ENCODE measurements at regions not wholly inside any gene's neighbourhood (a gene's known extent, or its start where the extent isn't known, plus 50 kb on each side); places are given as distances from the start of the nearest gene placed in this dataset.

DNA sequence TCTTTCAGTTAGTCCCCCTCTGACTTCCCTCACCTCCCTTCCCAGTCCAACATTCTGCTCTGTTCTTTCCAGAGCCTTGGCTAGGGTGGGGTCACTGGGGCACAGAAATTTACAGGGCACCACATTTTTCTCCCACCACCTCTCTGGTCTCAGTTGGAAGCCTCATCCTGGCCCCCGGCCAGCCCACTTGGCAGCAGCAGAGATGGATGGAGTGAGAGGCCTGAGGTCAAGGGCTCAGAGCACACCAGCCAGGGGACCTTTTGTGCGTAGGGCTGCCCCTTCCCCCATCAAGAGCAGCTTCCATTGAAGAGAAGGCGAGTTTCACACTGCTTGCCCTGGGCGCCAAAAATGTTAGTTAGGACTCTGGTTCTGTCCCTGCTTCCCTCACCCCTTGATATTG lies 230.9 kb downstream of the SOX3 start:
- Mint-ChIP-seq H3K4me3 (no peak overlapping the region), H3K36me3 (no peaks in the 10 kb centered on the region), H3K27me3 (ENCODE audit: low read depth in 3 of 3) (no peaks in the 10 kb centered on the region), H3K4me1 (no peaks in the 10 kb centered on the region), H3K27ac (no peak overlapping the region), H3K9me3 (peaks cover 0 to 12% (median 2%) of the 10 kb centered on the region in 7 donors)
- TF ChIP-seq, protein P1, sequence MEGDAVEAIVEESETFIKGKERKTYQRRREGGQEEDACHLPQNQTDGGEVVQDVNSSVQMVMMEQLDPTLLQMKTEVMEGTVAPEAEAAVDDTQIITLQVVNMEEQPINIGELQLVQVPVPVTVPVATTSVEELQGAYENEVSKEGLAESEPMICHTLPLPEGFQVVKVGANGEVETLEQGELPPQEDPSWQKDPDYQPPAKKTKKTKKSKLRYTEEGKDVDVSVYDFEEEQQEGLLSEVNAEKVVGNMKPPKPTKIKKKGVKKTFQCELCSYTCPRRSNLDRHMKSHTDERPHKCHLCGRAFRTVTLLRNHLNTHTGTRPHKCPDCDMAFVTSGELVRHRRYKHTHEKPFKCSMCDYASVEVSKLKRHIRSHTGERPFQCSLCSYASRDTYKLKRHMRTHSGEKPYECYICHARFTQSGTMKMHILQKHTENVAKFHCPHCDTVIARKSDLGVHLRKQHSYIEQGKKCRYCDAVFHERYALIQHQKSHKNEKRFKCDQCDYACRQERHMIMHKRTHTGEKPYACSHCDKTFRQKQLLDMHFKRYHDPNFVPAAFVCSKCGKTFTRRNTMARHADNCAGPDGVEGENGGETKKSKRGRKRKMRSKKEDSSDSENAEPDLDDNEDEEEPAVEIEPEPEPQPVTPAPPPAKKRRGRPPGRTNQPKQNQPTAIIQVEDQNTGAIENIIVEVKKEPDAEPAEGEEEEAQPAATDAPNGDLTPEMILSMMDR (IDR thresholded peaks at IDR 0.05) = no peak
- H2AFZ ChIP-seq (ENCODE audit: insufficient read depth, low read depth, low read length, poor library complexity, severe bottlenecking) = no peak overlapping the region
- no peak for DNase-seq
- H3K36me3 ChIP-seq (replicated peaks in 1 of 2; ENCODE audit: control insufficient read depth in 1 of 2, insufficient read depth in 2 of 2, low read length in 2 of 2) = no peaks in the 10 kb centered on the region
- H3K4me3 ChIP-seq (replicated peaks in 1 of 3; ENCODE audit: low read depth in 2 of 3, low read length in 3 of 3) = no peak overlapping the region
- intact Hi-C loops (cut with micrococcal nuclease) = no loop called here
- H3K79me2 ChIP-seq (ENCODE audit: insufficient read depth, low read length) = no peaks in the 10 kb centered on the region
- H3K27me3 ChIP-seq (ENCODE audit: control insufficient read depth in 2 of 2, insufficient read depth in 2 of 2, low read length in 2 of 2) = no peaks in the 10 kb centered on the region
- no peaks in the 10 kb centered on the region for H3K9me3 ChIP-seq (replicated peaks in 1 of 2; ENCODE audit: control insufficient read depth in 1 of 2, insufficient read depth in 1 of 2, low read length in 2 of 2)
- 93% methylated on average over 2 of the region's 4 CpGs for WGBS (ENCODE audit: insufficient coverage)
- H3K9ac ChIP-seq (ENCODE audit: insufficient read depth, low read length, poor library complexity, severe bottlenecking) = no peak overlapping the region
- H3K4me1 ChIP-seq (ENCODE audit: control insufficient read depth in 1 of 2, insufficient read depth in 2 of 2, low read length in 2 of 2) = no peaks in the 10 kb centered on the region
- no peak overlapping the region for H3K4me2 ChIP-seq (replicated peaks; ENCODE audit: extremely low read depth, low read length, poor library complexity, severe bottlenecking)
- H4K20me1 ChIP-seq (ENCODE audit: insufficient read depth, low read length) = no peaks in the 10 kb centered on the region
- H3K27ac ChIP-seq (ENCODE audit: low read depth in 1 of 2, low read length in 2 of 2) = no peak overlapping the region

DNA sequence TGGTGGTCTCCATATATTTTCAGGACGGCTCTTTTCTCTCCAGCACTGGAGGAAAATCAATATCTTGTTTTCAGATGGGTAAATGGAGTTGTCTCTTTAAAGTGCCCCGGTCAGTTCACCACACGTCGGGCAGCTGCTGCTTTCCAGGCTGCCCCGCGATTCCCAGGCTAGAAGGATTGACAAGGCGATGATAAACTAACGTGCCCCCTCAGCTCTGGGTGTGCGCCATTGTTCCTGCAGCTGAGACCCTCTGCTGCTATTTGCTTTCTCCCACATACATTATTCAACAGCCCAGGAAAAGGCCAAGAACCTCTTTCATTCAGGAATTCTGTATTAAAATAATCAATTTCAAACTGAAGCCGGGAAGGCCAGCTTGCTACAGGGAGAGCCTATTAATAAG lies 254.5 kb downstream of the SOX3 start:
- intact Hi-C loops (cut with micrococcal nuclease) = no loop called here
- H3K4me2 ChIP-seq (replicated peaks; ENCODE audit: extremely low read depth, low read length, poor library complexity, severe bottlenecking) = no peak overlapping the region
- H3K9ac ChIP-seq (ENCODE audit: insufficient read depth, low read length, poor library complexity, severe bottlenecking) = no peak overlapping the region
- H3K4me3 Mint-ChIP-seq = no peak overlapping the region
- no peak overlapping the region for H3K4me3 ChIP-seq (replicated peaks in 1 of 3; ENCODE audit: low read depth in 2 of 3, low read length in 3 of 3)
- no peak overlapping the region for H3K27ac Mint-ChIP-seq
- no peak overlapping the region for H2AFZ ChIP-seq (ENCODE audit: insufficient read depth, low read depth, low read length, poor library complexity, severe bottlenecking)
- H3K9me3 Mint-ChIP-seq = peaks cover 0 to 6% (median 0%) of the 10 kb centered on the region in 7 donors
- no peaks in the 10 kb centered on the region for H3K36me3 Mint-ChIP-seq
- H4K20me1 ChIP-seq (ENCODE audit: insufficient read depth, low read length) = no peaks in the 10 kb centered on the region
- no peaks in the 10 kb centered on the region for H3K4me1 ChIP-seq (ENCODE audit: control insufficient read depth in 1 of 2, insufficient read depth in 2 of 2, low read length in 2 of 2)
- H3K27ac ChIP-seq (ENCODE audit: low read depth in 1 of 2, low read length in 2 of 2) = no peak overlapping the region
- DNase-seq = no peak
- no peaks in the 10 kb centered on the region for H3K79me2 ChIP-seq (ENCODE audit: insufficient read depth, low read length)
- H3K27me3 Mint-ChIP-seq (ENCODE audit: low read depth in 3 of 3) = peaks cover 0 to 3% (median 0%) of the 10 kb centered on the region in 3 donors
- H3K4me1 Mint-ChIP-seq = no peaks in the 10 kb centered on the region
- TF ChIP-seq, protein P1 (IDR thresholded peaks at IDR 0.05) = no peak
- no CpG with 5 or more reads among the region's 10 CpGs for WGBS (ENCODE audit: insufficient coverage)
- no peaks in the 10 kb centered on the region for H3K27me3 ChIP-seq (ENCODE audit: control insufficient read depth in 2 of 2, insufficient read depth in 2 of 2, low read length in 2 of 2)
- H3K9me3 ChIP-seq (replicated peaks in 1 of 2; ENCODE audit: control insufficient read depth in 1 of 2, insufficient read depth in 1 of 2, low read length in 2 of 2) = no peaks in the 10 kb centered on the region
- H3K36me3 ChIP-seq (replicated peaks in 1 of 2; ENCODE audit: control insufficient read depth in 1 of 2, insufficient read depth in 2 of 2, low read length in 2 of 2) = no peaks in the 10 kb centered on the region

Data from CD14-positive monocyte (primary cell).